ENCODE measurements at regions not wholly inside any gene's neighbourhood (a gene's known extent, or its start where the extent isn't known, plus 50 kb on each side); places are given as distances from the start of the nearest gene placed in this dataset.
A peak's percentile ranks its signal among the peaks of the same experiment; 100 is the strongest.

GRCh38 chr3:25895443-25895842, 105.6 kb downstream of the OXSM start:
- Histone ChIP-seq H3K4me3 (ENCODE audit: low read depth, low read length) (no peak overlapping the region), H3K36me3 (ENCODE audit: control insufficient read depth, insufficient read depth, low read length) (no peaks in the 10 kb centered on the region), H3K27me3 (ENCODE audit: control insufficient read depth, insufficient read depth, low read length) (no peaks in the 10 kb centered on the region)
- DNase-seq (ENCODE audit: low read depth), result no peak
- TF ChIP-seq CTCF (IDR thresholded peaks at IDR 0.05; ENCODE audit: insufficient read depth, low read length, poor library complexity, severe bottlenecking), result no peak

GRCh38 chr3:25897019-25897418, 107.1 kb downstream of the OXSM start:
- no peak overlapping the region for H3K4me3 ChIP-seq (ENCODE audit: low read depth, low read length)
- TF ChIP-seq CTCF (IDR thresholded peaks at IDR 0.05; ENCODE audit: insufficient read depth, low read length, poor library complexity, severe bottlenecking), result peak; percentile 42
- DNase-seq (ENCODE audit: low read depth), result no peak
- H3K36me3 ChIP-seq (ENCODE audit: control insufficient read depth, insufficient read depth, low read length), result no peaks in the 10 kb centered on the region
- H3K27me3 ChIP-seq (ENCODE audit: control insufficient read depth, insufficient read depth, low read length), result no peaks in the 10 kb centered on the region

GRCh38 chr3:25899352-25900101, 109.6 kb downstream of the OXSM start:
- Histone ChIP-seq H3K27me3 (ENCODE audit: control insufficient read depth, insufficient read depth, low read length) (no peaks in the 10 kb centered on the region), H3K36me3 (ENCODE audit: control insufficient read depth, insufficient read depth, low read length) (no peaks in the 10 kb centered on the region), H3K4me3 (ENCODE audit: low read depth, low read length) (no peak overlapping the region)
- no peak for DNase-seq (ENCODE audit: low read depth)
- TF ChIP-seq CTCF (IDR thresholded peaks at IDR 0.05; ENCODE audit: insufficient read depth, low read length, poor library complexity, severe bottlenecking), result no peak

- no peak for TF ChIP-seq CTCF (IDR thresholded peaks at IDR 0.05; ENCODE audit: insufficient read depth, low read length, poor library complexity, severe bottlenecking)
- Histone ChIP-seq H3K4me3 (ENCODE audit: low read depth, low read length) (no peak overlapping the region), H3K27me3 (ENCODE audit: control insufficient read depth, insufficient read depth, low read length) (no peaks in the 10 kb centered on the region), H3K36me3 (ENCODE audit: control insufficient read depth, insufficient read depth, low read length) (no peaks in the 10 kb centered on the region)
- no peak for DNase-seq (ENCODE audit: low read depth)
These were observed 110.3 kb downstream of the OXSM start for GRCh38 chr3:25900161-25900560.

GRCh38 chr3:25901796-25902195, 111.9 kb downstream of the OXSM start:
- no peaks in the 10 kb centered on the region for H3K36me3 ChIP-seq (ENCODE audit: control insufficient read depth, insufficient read depth, low read length)
- H3K4me3 ChIP-seq (ENCODE audit: low read depth, low read length), result no peak overlapping the region
- TF ChIP-seq CTCF (IDR thresholded peaks at IDR 0.05; ENCODE audit: insufficient read depth, low read length, poor library complexity, severe bottlenecking), result no peak
- DNase-seq (ENCODE audit: low read depth), result no peak
- H3K27me3 ChIP-seq (ENCODE audit: control insufficient read depth, insufficient read depth, low read length), result no peaks in the 10 kb centered on the region

- Histone ChIP-seq H3K4me3 (ENCODE audit: low read depth, low read length) (no peak overlapping the region), H3K27me3 (ENCODE audit: control insufficient read depth, insufficient read depth, low read length) (no peaks in the 10 kb centered on the region), H3K36me3 (ENCODE audit: control insufficient read depth, insufficient read depth, low read length) (no peaks in the 10 kb centered on the region)
- no peak for DNase-seq (ENCODE audit: low read depth)
- no peak for TF ChIP-seq CTCF (IDR thresholded peaks at IDR 0.05; ENCODE audit: insufficient read depth, low read length, poor library complexity, severe bottlenecking)
These were observed 112.7 kb downstream of the OXSM start for GRCh38 chr3:25902586-25902985.
